GM23338 (cell line): ENCODE measurements at regions not wholly inside any gene's neighbourhood (a gene's known extent, or its start where the extent isn't known, plus 50 kb on each side); places are given as distances from the start of the nearest gene placed in this dataset.

Experiments
- ATAC-seq: fragments of 200-7000 bp; cut with Tn5 transposase; 3 replicates; pipeline ENCODE4 v1.9.1; 2020
- DNase-seq: peaks from one replicate; pipeline ENCODE4 v3.0.0-alpha.2; 2015; ENCODE audit warnings: low spot score
- H2AFZ ChIP-seq: fragments of 200-600 bp; sonication (generic); 2 replicates; pipeline ENCODE4 v1.8.0; 2016; ENCODE audit warnings: antibody characterized with exemption, mild to moderate bottlenecking, moderate library complexity
- H3F3A ChIP-seq: fragments of 200-600 bp; sonication (generic); replicated peaks from 2 replicates; pipeline ENCODE4 v1.8.0; 2017; ENCODE audit warnings: antibody characterized with exemption, mixed run types, low read depth
- H3K27ac ChIP-seq: fragments of 200-600 bp; sonication (generic); 2 replicates; pipeline ENCODE4 v1.6.1; 2016; ENCODE audit warnings: low read depth
- H3K27me3 ChIP-seq: fragments of 200-600 bp; sonication (generic); 2 replicates; pipeline ENCODE4 v1.8.0; 2016; ENCODE audit warnings: mild to moderate bottlenecking, mixed run types, moderate library complexity; ENCODE audit not compliant: insufficient read depth
- H3K36me3 ChIP-seq: fragments of 200-600 bp; sonication (generic); 2 replicates; pipeline ENCODE4 v1.8.0; 2016; ENCODE audit warnings: mild to moderate bottlenecking; ENCODE audit not compliant: insufficient read depth
- H3K4me1 ChIP-seq: fragments of 200-600 bp; sonication (generic); 2 replicates; pipeline ENCODE4 v1.8.0; 2016; ENCODE audit warnings: mild to moderate bottlenecking, moderate library complexity; ENCODE audit not compliant: insufficient read depth
- H3K4me2 ChIP-seq: fragments of 200-600 bp; sonication (generic); 2 replicates; pipeline ENCODE4 v1.7.1; 2017; ENCODE audit warnings: mixed run types
- H3K4me3 ChIP-seq: fragments of 200-600 bp; sonication (generic); 2 replicates; pipeline ENCODE4 v1.6.1; 2016; ENCODE audit warnings: mixed run types
- H3K79me2 ChIP-seq: fragments of 200-600 bp; sonication (generic); replicated peaks from 2 replicates; pipeline ENCODE4 v1.8.0; 2017; ENCODE audit warnings: mild to moderate bottlenecking; ENCODE audit not compliant: insufficient read depth
- H3K9me2 ChIP-seq: fragments of 200-600 bp; sonication (generic); 2 replicates; pipeline ENCODE4 v1.8.0; 2017; ENCODE audit not compliant: insufficient read depth
- H4K20me1 ChIP-seq: fragments of 200-600 bp; sonication (generic); replicated peaks from 2 replicates; pipeline ENCODE4 v1.8.0; 2017; ENCODE audit warnings: mild to moderate bottlenecking; ENCODE audit not compliant: insufficient read depth
- H3K27ac Mint-ChIP-seq: 2 replicates; pipeline ENCODE4 v1.8.0; 2020; ENCODE audit warnings: inconsistent platforms, mild to moderate bottlenecking, moderate library complexity, mixed read lengths
- H3K27me3 Mint-ChIP-seq: 3 replicates; pipeline ENCODE4 v1.8.0; 2022; ENCODE audit warnings: low read depth, mild to moderate bottlenecking, moderate library complexity, mixed read lengths, inconsistent platforms; ENCODE audit not compliant: insufficient read depth, poor library complexity
- H3K36me3 Mint-ChIP-seq: 3 replicates; pipeline ENCODE4 v1.8.0; 2021; ENCODE audit warnings: low read depth, mild to moderate bottlenecking, inconsistent platforms, moderate library complexity, mixed read lengths
- H3K4me1 Mint-ChIP-seq: 3 replicates; pipeline ENCODE4 v1.8.0; 2020; ENCODE audit warnings: mild to moderate bottlenecking, inconsistent platforms, mixed read lengths
- H3K4me3 Mint-ChIP-seq: 3 replicates; pipeline ENCODE4 v1.8.0; 2021; ENCODE audit warnings: moderate library complexity, mild to moderate bottlenecking, inconsistent platforms, mixed read lengths
- H3K9me3 Mint-ChIP-seq: 3 replicates; pipeline ENCODE4 v1.8.0; 2020; ENCODE audit warnings: moderate library complexity, mild to moderate bottlenecking, inconsistent platforms, mixed read lengths
- CREB1 ChIP-seq: fragments of 250-450 bp; sonication (Bioruptor Pico); IDR thresholded peaks from 2 replicates; pipeline ENCODE4 v1.5.0; 2020; ENCODE audit warnings: low read depth, mild to moderate bottlenecking, moderate library complexity
- ETS1 ChIP-seq: IDR thresholded peaks from 2 replicates; pipeline ENCODE4 v1.6.1; 2016; ENCODE audit warnings: antibody characterized with exemption
- EZH2 ChIP-seq: fragments of 200-600 bp; sonication (generic); IDR thresholded peaks from one replicate; pipeline ENCODE4 v1.8.0; 2017; ENCODE audit warnings: antibody characterized with exemption, mild to moderate bottlenecking, low read depth; ENCODE audit not compliant: unreplicated experiment
- EZH2phosphoT487 ChIP-seq: fragments of 200-600 bp; sonication (generic); IDR thresholded peaks from one replicate; pipeline ENCODE4 v1.8.1; 2018; ENCODE audit warnings: antibody characterized with exemption; ENCODE audit not compliant: unreplicated experiment
- JUNB ChIP-seq: IDR thresholded peaks from one replicate; pipeline ENCODE4 v1.6.1; 2016; ENCODE audit warnings: antibody characterized with exemption; ENCODE audit not compliant: unreplicated experiment
- NANOG ChIP-seq: IDR thresholded peaks from 2 replicates; pipeline ENCODE4 v1.6.1; 2016; ENCODE audit warnings: antibody characterized with exemption, borderline replicate concordance
- POLR2AphosphoS5 ChIP-seq: IDR thresholded peaks from 2 replicates; pipeline ENCODE4 v1.6.1; 2016; ENCODE audit warnings: antibody characterized with exemption, low read depth
- REST ChIP-seq: IDR thresholded peaks from one replicate; pipeline ENCODE4 v1.6.1; 2018; ENCODE audit warnings: antibody characterized with exemption; ENCODE audit not compliant: unreplicated experiment
- STAT1 ChIP-seq: IDR thresholded peaks from one replicate; pipeline ENCODE4 v1.6.1; 2016; ENCODE audit warnings: antibody characterized with exemption; ENCODE audit not compliant: unreplicated experiment
- ZNF331 ChIP-seq: fragments of 250-450 bp; sonication (Bioruptor Pico); IDR thresholded peaks from 2 replicates; pipeline ENCODE4 v1.5.0; 2020; ENCODE audit warnings: low read depth, mild to moderate bottlenecking, moderate library complexity
- TF ChIP-seq, protein P1 (sequence below): fragments of 250-450 bp; sonication (Bioruptor Pico); IDR thresholded peaks from 2 replicates; pipeline ENCODE4 v1.5.0; 2020; ENCODE audit warnings: mild to moderate bottlenecking, moderate library complexity
- TF ChIP-seq, protein P2 (sequence below), 2 experiments: fragments of 200-600 bp in 1 of 2; sonication (generic) in 1 of 2; conservative IDR thresholded peaks; 2 replicates each; pipeline versions ENCODE4 v1.5.1 to v1.6.1; 2016 to 2017; ENCODE audit warnings: antibody characterized with exemption in 2 of 2, low read depth in 2 of 2, mild to moderate bottlenecking in 2 of 2, moderate library complexity in 1 of 2

DNA sequence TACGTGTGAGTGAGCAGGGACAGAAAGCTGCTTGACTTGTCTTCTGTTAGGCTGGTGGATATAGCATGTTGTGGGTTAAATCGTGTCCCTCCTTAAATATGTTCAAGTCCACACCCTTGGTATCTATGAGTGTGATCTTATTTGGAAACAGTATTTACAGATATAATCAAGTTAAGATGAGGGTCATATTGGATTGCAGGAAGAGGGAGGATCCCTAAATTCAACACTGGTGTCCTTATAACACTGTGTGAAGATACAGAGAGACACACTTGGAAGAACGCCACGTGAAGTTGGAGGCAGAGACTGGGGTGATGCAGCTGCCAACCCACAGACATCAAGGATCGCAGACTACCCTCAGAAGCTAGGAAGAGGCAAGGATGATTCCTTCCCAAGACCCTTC is 275.2 kb upstream of the SSTR1 start (continued):
- TF ChIP-seq NANOG: no peak
- TF ChIP-seq EZH2phosphoT487: no peak
- TF ChIP-seq POLR2AphosphoS5: no peak
- no peak for TF ChIP-seq ZNF331
- no peak for TF ChIP-seq STAT1
- TF ChIP-seq, protein P1, sequence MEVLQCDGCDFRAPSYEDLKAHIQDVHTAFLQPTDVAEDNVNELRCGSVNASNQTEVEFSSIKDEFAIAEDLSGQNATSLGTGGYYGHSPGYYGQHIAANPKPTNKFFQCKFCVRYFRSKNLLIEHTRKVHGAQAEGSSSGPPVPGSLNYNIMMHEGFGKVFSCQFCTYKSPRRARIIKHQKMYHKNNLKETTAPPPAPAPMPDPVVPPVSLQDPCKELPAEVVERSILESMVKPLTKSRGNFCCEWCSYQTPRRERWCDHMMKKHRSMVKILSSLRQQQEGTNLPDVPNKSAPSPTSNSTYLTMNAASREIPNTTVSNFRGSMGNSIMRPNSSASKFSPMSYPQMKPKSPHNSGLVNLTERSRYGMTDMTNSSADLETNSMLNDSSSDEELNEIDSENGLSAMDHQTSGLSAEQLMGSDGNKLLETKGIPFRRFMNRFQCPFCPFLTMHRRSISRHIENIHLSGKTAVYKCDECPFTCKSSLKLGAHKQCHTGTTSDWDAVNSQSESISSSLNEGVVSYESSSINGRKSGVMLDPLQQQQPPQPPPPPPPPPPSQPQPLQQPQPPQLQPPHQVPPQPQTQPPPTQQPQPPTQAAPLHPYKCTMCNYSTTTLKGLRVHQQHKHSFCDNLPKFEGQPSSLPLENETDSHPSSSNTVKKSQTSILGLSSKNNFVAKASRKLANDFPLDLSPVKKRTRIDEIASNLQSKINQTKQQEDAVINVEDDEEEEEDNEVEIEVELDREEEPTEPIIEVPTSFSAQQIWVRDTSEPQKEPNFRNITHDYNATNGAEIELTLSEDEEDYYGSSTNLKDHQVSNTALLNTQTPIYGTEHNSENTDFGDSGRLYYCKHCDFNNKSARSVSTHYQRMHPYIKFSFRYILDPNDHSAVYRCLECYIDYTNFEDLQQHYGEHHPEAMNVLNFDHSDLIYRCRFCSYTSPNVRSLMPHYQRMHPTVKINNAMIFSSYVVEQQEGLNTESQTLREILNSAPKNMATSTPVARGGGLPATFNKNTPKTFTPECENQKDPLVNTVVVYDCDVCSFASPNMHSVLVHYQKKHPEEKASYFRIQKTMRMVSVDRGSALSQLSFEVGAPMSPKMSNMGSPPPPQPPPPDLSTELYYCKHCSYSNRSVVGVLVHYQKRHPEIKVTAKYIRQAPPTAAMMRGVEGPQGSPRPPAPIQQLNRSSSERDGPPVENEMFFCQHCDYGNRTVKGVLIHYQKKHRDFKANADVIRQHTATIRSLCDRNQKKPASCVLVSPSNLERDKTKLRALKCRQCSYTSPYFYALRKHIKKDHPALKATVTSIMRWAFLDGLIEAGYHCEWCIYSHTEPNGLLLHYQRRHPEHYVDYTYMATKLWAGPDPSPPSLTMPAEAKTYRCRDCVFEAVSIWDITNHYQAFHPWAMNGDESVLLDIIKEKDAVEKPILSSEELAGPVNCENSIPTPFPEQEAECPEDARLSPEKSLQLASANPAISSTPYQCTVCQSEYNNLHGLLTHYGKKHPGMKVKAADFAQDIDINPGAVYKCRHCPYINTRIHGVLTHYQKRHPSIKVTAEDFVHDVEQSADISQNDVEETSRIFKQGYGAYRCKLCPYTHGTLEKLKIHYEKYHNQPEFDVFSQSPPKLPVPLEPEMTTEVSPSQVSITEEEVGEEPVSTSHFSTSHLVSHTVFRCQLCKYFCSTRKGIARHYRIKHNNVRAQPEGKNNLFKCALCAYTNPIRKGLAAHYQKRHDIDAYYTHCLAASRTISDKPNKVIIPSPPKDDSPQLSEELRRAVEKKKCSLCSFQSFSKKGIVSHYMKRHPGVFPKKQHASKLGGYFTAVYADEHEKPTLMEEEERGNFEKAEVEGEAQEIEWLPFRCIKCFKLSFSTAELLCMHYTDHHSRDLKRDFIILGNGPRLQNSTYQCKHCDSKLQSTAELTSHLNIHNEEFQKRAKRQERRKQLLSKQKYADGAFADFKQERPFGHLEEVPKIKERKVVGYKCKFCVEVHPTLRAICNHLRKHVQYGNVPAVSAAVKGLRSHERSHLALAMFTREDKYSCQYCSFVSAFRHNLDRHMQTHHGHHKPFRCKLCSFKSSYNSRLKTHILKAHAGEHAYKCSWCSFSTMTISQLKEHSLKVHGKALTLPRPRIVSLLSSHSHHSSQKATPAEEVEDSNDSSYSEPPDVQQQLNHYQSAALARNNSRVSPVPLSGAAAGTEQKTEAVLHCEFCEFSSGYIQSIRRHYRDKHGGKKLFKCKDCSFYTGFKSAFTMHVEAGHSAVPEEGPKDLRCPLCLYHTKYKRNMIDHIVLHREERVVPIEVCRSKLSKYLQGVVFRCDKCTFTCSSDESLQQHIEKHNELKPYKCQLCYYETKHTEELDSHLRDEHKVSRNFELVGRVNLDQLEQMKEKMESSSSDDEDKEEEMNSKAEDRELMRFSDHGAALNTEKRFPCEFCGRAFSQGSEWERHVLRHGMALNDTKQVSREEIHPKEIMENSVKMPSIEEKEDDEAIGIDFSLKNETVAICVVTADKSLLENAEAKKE (CRISPR knock-in tag): no peak

DNA sequence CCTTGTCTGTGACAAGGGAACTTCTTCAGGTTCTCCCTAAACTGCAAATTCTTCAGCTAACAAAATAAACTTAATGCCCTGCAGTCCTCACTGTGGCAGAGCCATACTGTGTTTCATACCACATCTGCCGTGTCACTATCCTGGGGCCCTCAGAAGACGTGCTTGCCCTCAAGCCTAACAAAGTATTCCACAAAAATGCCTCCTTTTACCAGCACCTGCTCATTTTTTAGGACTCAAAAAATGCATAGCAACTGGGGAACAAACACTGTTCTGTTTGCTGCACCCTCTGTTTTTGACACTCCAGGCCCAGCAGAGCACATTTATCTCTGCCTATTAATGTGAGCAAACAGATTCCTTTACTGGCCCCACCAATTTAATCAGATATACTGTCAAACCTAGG is 270.7 kb upstream of the SSTR1 start:
- Mint-ChIP-seq H3K36me3 (no peaks in the 10 kb centered on the region), H3K4me3 (no peak overlapping the region), H3K27me3 (peaks cover 1% of the 10 kb centered on the region), H3K9me3 (no peaks in the 10 kb centered on the region; the same call in 1 of the 3 replicates), H3K27ac (no peak overlapping the region), H3K4me1 (no peaks in the 10 kb centered on the region; the same call in 2 of the 3 replicates)
- H3K4me2 ChIP-seq: no peak overlapping the region
- peaks cover 4% of the 10 kb centered on the region; the same call in 1 of the 2 replicates for H3K4me1 ChIP-seq
- TF ChIP-seq REST (no peak), ETS1 (no peak), NANOG (no peak), EZH2phosphoT487 (no peak), EZH2 (no peak), JUNB (no peak), STAT1 (no peak), CREB1 (CRISPR knock-in tag) (no peak), ZNF331 (no peak), POLR2AphosphoS5 (no peak)
- TF ChIP-seq, protein P2, sequence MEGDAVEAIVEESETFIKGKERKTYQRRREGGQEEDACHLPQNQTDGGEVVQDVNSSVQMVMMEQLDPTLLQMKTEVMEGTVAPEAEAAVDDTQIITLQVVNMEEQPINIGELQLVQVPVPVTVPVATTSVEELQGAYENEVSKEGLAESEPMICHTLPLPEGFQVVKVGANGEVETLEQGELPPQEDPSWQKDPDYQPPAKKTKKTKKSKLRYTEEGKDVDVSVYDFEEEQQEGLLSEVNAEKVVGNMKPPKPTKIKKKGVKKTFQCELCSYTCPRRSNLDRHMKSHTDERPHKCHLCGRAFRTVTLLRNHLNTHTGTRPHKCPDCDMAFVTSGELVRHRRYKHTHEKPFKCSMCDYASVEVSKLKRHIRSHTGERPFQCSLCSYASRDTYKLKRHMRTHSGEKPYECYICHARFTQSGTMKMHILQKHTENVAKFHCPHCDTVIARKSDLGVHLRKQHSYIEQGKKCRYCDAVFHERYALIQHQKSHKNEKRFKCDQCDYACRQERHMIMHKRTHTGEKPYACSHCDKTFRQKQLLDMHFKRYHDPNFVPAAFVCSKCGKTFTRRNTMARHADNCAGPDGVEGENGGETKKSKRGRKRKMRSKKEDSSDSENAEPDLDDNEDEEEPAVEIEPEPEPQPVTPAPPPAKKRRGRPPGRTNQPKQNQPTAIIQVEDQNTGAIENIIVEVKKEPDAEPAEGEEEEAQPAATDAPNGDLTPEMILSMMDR (conservative IDR thresholded peaks at IDR 0.05; ENCODE audit: low read depth in 2 of 2): no peak
- H2AFZ ChIP-seq: peak overlapping the region; percentile 15; the same call in 1 of the 2 replicates
- H3K9me2 ChIP-seq: no peaks in the 10 kb centered on the region
- H3K27me3 ChIP-seq: no peaks in the 10 kb centered on the region
- no peaks in the 10 kb centered on the region for H3F3A ChIP-seq
- no peak for DNase-seq
- H3K4me3 ChIP-seq: no peak overlapping the region
- no peak for ATAC-seq
- no peaks in the 10 kb centered on the region for H3K36me3 ChIP-seq
- no peaks in the 10 kb centered on the region for H3K79me2 ChIP-seq
- no peak overlapping the region for H3K27ac ChIP-seq
- H4K20me1 ChIP-seq: no peaks in the 10 kb centered on the region
